Ureter (tissue), 1 donor: ENCODE measurements at regions not wholly inside any gene's neighbourhood (a gene's known extent, or its start where the extent isn't known, plus 50 kb on each side); places are given as distances from the start of the nearest gene placed in this dataset.
A peak's percentile ranks its signal among the peaks of the same experiment; 100 is the strongest.
"Not testable (repeated sequence)": the region's sequence is repeated elsewhere in the genome, so short reads cannot be mapped to it uniquely, and the experiment has no call there.

Experiments
- DNase-seq: peaks from one replicate; pipeline ENCODE4 v3.0.0-alpha.2; 2020; ENCODE audit warnings: low spot score
- donor health status: DM: yes; HTN: yes; CAD: no.

DNA sequence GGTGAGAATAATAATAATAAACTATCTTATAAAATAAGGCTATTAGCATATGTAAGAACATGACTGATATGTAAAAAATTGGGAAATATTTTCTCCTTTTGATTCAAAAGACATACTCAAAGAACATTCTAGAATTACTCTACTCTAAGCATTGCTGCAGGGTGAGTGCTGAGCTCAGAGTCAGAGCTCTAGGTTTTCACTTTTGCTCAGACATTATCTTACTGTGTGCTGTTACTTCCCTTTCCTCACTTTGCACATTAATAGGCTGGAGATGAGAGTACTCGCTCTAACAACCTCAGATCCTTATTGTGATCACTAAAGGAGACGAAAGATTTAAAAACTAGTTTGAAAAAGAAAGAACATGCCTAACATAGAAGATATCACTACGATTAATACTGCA lies 99.4 kb upstream of the C9orf72 start:
- DNase-seq = no peak

DNA sequence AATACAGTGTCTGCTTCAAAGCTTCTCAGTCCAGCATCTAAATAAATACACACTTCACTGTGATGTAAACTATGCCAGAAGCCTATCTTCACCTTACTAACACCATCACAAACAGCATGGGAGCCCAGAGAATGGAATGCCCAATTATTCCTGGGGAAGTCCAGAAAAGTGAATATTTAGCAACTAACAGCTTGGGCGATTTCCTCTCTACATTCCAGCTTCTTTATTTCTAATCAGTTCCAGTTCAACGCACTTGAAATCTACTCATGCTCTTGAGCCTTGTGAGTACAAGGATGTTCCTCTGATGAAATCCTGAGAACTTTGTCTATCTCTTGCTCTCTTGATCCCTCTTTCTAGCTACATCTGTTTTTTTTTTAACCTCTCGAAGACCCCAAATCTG lies 100.4 kb upstream of the C9orf72 start:
- no peak for DNase-seq

DNA sequence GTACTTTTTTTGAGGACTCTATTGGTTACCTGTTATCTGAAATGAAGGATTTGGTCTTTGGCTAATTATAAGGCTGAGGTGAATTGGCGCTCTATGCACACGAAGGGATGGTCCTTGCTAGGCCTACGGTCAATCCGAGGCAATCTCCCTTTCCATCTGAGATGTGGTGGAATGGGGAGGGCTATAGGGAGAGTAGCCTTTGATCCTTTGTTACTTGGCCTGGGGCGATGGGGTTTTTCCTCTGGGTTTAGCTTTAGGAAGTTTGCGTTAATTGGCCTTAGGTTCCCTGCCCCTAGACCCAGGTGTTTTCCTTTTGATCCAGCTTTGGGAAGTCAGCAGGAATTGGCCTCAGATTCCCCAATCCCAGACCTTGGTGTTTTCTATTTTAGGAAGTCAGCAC lies 102.1 kb upstream of the C9orf72 start:
- no peak for DNase-seq

DNA sequence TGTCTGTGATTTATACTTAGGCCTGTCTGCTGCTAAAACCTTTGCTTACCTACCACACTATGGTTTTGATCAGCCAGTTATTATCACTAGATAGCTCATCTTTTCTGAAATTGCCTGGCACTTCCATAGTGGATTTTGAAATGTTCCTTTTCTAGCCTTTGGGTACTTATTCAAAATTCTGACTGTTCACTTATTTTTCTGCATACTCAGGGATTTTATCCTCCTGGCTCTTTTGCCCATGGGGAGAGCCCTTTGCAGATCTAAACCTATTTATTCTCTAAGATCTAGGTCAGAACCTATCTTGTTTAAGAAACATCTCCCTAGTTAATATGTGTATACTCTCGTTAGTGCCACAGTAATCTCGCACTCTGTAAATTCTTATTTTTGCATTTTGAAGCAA lies 103.5 kb upstream of the C9orf72 start:
- DNase-seq = no peak

DNA sequence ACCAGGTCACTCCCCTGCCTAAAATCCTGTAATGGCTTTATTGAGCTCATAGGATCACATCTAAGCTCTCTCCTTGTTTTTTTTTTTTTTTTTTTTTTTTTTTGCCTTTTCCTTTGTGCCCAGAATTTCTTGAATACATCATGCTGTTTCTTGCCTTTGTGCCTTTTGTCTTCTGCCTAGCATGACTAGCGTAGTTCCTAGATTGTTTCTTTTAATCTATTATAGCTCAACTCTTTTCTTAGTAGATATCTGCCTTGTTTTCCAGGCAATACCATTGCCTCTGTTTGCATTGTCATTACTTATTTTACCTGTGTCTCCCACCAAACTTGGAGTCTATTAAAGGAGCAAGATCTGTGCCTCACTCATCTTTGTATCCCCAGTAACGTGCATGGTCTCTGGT lies 106.1 kb upstream of the C9orf72 start:
- no peak for DNase-seq

DNA sequence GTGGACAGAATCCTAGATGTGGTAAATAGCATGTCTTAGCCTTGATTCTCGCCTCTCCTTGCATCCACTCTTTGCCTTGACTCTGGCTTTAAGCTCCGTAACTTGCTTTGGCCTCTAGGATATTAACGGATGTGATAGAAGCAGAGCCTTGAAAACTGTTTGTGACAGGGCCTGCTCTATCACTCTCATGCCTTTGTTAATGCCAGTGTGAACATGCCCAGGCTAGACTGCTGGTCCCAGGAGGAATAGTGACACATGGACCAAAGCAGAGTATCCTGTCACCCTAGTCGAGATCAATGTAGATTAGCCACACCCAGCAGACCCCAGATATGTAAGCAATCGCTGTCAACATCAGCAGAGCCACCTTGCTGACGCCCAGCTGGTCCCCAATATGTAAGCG lies 109.9 kb upstream of the C9orf72 start:
- DNase-seq = peak; percentile 48

DNA sequence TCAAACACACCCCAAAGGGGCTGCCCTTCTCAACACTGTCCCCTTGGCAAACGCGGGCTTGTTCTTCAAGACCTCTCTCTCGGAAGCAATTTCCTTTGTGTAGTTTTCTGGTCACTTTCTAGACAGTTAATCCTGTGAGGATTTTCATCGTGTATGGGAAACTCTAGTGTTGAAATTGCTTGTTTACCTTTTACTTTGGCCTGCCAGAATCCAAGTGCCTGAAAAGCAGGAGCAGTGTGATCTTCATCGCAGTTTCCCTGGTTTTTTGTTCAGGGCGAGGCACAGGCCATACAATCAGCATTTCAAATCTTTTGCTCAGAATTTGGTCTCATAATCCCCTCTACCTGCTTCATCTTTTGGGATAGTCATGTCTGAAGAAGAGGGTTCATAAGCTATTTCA lies 115.7 kb upstream of the C9orf72 start:
- no peak for DNase-seq

DNA sequence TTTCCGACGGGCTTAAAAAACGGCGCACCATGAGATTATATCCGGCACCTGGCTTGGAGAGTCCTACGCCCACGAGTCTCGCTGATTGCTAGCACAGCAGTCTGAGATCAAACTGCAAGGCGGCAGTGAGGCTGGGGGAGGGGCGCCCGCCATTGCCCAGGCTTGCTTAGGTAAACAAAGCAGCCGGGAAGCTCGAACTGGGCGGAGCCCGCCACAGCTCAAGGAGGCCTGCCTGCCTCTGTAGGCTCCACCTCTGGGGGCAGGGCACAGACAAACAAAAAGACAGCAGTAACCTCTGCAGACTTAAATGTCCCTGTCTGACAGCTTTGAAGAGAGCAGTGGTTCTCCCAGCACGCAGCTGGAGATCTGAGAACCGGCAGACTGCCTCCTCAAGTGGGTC lies 117.5 kb upstream of the C9orf72 start:
- not testable (repeated sequence) for DNase-seq

DNA sequence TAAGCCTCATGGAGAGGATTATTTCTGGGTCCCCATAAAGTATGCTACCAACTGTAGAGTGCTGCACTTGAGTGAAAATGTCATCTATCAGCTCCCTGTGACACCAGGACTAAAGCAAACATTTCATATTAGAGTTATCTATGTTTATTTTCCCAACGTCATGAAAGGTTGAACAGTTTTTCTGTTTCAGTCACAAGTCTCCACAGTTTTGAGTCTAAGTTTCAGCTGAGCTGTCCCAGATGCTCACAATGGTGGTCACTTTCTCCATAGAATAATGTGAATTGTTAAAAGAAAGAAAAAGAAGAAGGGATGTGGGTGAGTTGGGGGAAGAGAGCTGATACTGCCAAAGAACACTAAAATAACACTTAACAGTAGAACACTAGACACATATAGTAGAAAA lies 126.3 kb upstream of the C9orf72 start:
- DNase-seq = no peak

DNA sequence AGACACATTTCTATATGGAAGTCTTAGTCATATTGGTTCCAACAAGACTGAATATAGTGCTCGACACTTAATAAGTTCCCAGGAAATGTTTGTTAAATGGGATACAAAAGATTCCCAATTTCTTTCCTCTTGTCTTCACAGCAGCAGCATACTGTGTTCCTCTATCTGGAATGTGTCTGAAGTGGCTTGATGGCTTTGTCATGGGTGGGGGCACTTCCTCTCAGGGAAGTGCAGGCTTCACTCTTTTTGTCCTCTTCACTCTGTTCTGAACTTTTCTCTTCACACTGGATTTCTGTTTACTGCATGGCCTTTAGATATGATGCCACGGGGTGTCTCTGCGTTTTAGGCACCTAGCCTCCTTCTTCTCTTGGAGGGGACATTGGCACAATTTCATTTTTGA lies 127.7 kb upstream of the C9orf72 start:
- no peak for DNase-seq

DNA sequence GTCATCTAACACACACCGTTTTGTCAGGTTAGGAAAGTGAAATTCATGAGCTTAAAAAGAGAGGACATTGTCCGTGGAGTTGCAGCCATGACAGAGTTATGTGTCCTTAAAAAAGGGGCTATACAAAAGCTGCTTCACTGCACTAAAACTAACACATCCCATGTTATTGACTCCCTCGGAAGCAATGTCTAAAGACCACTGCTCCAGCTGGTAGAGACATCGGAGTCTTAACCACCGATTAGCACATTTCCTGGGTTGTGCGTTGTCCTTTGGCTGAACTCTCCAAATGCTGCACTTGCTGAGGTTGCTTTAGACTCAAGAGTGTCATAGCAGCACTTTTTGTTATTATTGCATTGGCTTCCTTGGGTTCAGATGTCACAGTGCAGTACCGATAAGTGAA lies 128.3 kb upstream of the C9orf72 start:
- DNase-seq = no peak

DNA sequence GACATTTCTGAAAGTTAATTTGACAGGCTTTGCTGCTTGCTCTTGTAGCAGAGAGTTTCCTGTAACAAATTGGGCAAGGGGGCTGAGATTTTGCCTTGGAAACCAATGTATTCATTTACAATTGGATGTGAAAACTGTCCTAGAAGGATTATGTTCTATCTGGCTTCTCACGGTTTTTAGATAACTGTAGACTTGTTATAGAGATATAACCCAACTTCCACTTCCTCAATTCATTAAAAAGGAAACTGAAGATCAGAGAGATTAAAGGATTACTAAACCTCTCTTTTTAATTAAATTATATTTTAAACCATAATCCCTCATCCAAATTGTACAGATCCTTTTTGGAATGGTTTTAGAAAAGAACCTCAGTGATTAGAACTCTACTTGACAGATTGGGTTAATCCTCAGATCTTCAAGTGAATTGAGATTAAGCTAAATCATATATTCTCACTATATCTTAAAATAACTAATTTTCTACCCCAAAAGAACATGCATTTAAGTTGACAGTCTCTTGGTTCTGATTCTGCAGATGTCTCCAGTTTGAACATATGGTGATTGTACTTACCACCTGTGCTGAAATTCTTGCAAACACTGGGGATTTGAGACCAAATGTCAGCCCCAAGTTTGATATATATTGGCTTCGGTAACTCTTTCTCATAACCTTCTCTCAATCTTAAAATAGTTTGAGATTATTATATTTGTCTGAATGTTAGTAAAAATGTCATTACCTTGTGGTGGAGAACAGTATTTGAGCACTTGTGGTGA lies 130.1 kb upstream of the C9orf72 start:
- no peak for DNase-seq

DNA sequence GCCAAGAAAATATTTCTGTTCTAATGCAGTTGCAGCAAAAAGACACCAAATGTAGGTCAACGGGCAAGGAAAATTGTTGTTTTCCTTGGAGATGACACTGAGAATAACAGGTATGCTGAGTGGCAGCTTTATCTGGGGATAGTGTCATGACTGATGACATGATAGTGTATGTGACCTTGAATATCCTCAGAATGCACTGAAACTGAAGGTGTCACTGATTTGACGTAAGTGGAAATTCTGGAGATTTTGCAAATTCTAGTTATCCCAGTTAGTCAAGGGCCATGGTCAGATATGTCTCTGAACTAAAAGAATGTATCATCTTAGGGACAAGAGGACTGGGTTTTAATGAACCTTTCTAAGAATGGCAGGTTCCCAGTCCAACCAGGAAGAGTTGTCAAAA lies 138.0 kb upstream of the C9orf72 start:
- DNase-seq = no peak

DNA sequence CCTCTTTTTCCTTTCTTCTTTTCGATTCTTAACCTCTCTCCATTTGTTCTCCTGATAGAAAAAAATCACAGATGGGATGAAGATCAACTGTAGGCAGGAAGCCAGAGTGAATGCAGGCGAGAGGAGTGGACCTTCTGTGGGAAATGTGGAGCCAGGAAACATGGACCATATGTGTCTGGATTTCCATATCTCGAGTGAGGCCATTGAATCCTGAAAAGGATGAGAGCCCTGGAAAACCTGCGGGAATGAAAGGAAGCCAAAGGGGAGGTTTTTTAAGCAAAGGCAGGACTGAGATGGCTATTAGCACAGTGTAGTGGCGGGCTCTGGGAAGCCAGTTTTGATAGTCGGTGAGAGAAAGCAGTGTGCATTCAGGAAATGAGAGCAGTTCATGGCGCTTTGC lies 139.5 kb upstream of the C9orf72 start:
- DNase-seq = no peak

DNA sequence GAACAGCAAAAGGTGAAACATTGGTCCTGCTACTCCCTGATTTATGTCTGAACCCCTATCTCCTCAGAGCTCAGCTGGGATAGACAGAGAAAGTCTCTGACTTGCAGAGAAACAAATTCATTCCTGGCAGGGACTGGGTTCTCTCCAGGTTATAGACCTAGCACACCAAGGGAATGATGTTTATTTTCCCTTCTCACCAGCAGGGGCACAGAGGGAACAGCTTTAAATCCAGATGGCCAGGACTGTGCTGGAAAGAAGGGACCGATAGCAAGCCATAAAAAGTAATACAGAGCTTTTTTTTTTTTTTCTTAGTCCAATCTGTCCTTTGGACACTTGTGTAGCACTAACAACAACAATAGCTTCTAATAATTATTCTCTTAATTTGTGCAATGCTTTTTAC lies 141.1 kb upstream of the C9orf72 start:
- no peak for DNase-seq

DNA sequence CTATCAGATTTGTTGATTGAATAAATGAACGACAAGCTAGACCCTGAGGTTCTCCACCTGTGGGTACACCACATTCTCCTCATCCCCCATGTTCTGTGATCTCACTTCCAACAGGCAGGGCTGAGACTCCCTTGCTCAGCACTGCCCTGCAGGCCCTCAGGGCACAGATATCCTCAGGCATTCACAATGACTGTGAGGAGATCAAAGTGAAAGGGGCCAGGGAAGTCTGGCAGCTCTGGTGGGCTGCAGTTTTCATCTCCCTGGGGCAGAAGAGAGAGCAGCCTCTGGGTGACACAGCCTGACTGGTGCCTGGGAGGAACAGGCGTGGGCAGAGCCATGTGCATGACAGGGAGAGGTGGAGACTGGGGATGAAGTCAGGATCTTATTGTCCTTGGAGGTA lies 142.4 kb upstream of the C9orf72 start:
- DNase-seq = no peak

DNA sequence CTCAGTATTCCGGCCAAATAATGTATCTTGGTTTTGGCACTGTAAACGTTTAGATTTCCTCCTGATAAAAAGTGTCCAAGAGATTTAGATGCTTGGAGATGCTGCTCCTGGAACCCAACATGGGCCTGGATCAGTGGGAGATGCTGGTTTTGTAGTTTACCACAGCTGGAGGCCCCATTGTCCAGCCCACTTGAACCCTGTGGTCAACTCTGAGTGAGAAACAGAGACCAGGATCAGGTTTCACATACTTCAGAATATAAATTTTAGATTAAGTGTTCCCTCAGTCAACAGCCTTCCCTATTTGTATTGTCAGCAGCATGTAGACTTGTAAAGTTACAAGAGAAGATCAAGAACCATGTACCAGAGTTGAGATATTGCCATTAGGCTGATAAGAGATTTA lies 144.7 kb upstream of the C9orf72 start:
- no peak for DNase-seq

DNA sequence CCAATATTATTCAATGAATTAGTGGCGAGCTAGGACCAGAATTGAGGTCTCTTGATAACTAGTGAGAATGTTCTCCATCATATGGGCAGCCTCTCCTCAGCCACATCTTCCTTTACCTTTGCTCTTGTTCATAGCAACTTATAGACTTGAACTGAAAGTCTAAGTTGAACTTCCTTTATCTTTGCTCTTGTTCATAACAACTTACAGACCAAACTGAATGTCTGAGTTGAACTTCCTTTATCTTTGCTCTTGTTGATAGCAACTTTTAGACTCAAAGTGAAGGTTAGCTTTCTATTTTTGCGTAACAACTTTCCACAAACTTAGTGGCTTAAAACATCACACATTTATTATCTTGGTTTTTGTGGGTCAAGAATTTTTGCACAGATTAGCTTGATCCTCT lies 146.4 kb upstream of the C9orf72 start:
- no peak for DNase-seq

DNA sequence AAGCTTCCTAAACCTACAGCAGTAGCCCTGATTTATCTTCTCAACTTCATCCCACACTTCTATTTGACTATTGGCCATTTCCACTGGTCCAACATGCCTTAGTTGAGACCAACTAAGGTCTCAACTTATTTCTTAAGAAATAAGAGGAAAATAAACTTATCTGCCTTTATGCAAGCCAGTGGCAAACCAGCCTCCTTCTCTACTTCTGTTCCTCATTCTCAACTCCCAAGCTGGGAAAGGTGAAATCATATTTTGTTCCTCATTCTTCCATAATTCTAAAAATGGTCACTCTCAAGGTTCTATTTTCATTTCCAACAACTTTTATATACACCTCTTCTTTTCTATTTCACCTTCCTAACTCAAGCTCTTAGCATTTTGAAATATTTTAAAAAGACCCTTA lies 149.6 kb upstream of the C9orf72 start:
- DNase-seq = no peak

DNA sequence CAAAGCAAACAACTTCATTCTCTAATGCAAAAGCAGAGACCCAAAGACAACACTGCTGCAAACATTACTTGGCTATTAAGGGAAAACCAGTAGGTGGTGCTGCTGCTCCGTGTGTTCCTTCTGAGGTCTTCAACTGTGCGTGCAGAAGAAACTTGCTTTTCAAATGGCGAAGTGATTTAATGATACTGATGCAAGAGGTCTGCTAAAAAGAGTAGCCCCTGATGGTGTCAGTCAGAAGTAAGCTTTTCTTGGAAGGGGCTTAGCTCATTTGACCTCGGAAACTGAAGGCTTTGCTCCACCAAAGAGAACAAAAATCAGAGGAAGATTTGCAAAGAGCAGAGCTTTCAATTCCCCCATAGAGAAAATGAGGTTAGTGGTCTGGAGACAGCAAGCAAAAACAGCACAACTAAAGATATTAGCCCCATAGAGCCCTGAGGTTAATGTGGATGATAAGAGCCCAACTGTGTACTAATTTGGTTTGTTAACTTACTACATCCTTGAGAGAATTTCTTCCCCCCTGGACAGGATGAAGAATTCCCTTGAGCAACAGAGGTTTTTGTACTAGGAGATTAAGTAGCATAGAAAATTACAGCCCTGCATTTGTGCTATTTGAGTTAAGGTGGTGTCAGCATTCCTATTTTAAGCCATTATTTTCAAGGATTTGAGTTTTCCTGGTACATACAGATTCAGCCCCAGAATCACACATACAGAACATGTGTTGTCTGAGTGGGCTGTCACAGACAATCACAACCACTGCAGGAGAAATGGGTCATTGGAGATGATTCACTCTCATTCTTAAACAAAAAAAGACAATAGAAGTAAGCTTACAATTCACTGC lies 153.2 kb upstream of the C9orf72 start:
- peak; percentile 50 for DNase-seq

DNA sequence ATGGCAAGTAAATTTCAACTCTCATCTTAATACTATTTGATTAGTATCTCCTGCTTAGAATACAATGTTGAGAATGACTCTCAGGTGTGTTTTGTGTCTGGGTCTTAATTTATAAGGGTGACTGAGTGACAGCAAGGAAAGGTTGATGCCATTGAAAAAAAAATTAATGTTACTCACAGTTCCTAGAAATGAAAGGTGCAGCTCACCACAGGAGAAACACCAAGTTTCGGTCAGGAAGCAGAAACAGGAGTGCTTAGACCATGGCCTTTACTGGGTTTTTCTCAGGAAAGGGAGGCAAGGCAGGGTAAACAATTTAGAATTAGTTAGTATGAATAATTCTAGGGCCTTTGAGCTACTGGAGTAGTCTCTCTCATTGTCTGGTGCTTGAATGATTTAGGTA lies 159.2 kb upstream of the C9orf72 start:
- no peak for DNase-seq

DNA sequence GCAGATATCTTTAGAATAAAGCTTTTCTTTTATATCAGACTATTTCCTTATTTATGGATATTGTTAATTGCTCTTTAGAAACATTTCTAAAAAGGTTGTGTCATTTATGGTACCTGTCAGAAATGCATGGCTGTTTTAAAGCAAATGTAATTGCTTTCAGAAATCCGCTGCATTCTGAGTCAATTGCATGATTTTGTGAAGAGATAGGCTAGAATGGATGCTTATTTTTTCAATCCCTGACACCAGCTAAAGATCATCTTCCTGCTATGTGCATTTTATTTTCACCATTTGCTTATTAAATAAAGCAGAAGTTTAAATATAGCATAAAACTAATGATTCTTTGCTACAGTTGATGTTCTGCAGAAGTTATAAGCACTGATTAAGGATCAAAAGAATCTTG lies 170.2 kb upstream of the C9orf72 start:
- no peak for DNase-seq

DNA sequence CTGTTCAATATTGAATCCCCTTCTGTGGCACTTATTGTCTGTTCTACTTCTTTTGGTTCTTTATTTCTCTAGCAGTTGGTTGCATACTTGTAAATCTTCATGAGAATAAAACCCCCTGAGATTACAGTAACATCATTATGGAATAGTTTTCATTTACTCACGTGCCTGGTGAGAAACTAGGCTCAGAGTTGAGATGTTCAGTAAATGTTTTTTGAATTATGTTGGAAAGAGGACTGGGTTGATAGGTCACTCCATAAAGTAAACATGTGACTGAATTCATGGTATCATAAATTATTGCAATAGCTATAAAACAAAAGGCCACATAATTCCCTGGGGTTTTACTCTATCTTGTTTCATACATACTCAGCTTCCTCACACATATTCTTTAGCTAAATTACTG lies 174.2 kb upstream of the C9orf72 start:
- DNase-seq = no peak

DNA sequence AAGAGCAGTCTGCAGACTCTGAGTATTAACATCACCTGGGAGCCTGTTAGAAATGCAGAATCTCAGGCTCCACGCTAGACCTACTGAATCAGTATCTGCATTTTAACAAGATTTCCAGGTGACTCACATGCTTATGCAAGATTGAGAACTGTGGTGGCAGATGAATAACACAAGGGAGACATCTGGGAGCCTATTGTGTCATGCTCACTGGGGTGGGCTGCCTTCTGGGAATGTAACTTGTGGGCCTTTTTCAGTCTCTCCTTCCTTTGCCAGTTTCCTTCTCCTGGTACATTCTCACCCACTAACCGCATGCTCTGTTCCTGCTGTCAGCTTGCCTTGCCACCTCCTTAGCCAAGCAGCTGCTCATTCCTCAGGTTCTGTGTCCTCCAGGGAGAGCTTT lies 176.6 kb upstream of the C9orf72 start:
- no peak for DNase-seq
